Fibroblast of lung (primary cell): ENCODE measurements at regions not wholly inside any gene's neighbourhood (a gene's known extent, or its start where the extent isn't known, plus 50 kb on each side); places are given as distances from the start of the nearest gene placed in this dataset.

Source experiments
- EZH2 ChIP-seq: IDR thresholded peaks from 2 replicates; pipeline ENCODE4 v1.5.1; 2012; ENCODE audit warnings: low read length, control low read depth, mild to moderate bottlenecking; ENCODE audit errors: missing control alignments
- TF ChIP-seq, protein P1 (sequence below), 2 donors: IDR thresholded peaks in 1 of 2; conservative IDR thresholded peaks in 1 of 2; 1 replicate in 1 of 2; 2 replicates in 1 of 2; pipeline ENCODE4 v1.5.1; 2011 to 2012; ENCODE audit warnings: low read length in 2 of 2, control low read depth in 1 of 2, inconsistent platforms in 1 of 2, low read depth in 1 of 2, mild to moderate bottlenecking in 1 of 2

DNA sequence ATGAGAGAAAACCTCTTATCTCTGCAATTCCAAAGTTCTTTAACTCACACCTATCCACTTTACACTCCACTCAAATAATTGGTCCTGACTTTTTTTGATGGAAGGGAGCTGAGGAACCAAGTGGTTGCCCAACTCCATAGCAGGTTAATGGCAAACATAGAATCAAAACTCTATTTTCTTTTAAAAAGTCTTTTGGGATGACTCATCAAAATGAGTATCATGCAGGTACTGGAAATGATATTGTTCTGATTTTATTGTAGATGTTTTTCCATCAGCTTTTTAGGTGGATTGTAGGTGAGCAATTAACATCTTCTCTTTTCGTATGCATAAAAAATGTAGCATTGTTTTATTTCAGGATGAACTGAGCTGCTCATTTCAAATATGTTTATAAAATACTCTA lies 239.5 kb downstream of the SATB1 start:
- TF ChIP-seq, protein P1, sequence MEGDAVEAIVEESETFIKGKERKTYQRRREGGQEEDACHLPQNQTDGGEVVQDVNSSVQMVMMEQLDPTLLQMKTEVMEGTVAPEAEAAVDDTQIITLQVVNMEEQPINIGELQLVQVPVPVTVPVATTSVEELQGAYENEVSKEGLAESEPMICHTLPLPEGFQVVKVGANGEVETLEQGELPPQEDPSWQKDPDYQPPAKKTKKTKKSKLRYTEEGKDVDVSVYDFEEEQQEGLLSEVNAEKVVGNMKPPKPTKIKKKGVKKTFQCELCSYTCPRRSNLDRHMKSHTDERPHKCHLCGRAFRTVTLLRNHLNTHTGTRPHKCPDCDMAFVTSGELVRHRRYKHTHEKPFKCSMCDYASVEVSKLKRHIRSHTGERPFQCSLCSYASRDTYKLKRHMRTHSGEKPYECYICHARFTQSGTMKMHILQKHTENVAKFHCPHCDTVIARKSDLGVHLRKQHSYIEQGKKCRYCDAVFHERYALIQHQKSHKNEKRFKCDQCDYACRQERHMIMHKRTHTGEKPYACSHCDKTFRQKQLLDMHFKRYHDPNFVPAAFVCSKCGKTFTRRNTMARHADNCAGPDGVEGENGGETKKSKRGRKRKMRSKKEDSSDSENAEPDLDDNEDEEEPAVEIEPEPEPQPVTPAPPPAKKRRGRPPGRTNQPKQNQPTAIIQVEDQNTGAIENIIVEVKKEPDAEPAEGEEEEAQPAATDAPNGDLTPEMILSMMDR (conservative IDR thresholded peaks at IDR 0.05 in 1 of 2, IDR thresholded peaks at IDR 0.05 in 1 of 2; ENCODE audit: low read depth in 1 of 2, low read length in 2 of 2) = no peak
- TF ChIP-seq EZH2 = no peak
